Renal cortex interstitium (tissue), 11 donors: ENCODE measurements at regions not wholly inside any gene's neighbourhood (a gene's known extent, or its start where the extent isn't known, plus 50 kb on each side); places are given as distances from the start of the nearest gene placed in this dataset.
"Not testable (repeated sequence)": the region's sequence is repeated elsewhere in the genome, so short reads cannot be mapped to it uniquely, and the experiment has no call there.

ENCODE experiments used
- DNase-seq, 11 donors: peaks; one replicate each; pipeline ENCODE4 v3.0.0-alpha.2; 2013; ENCODE audit warnings: low read depth in 9 of 11, low spot score in 4 of 11; ENCODE audit errors: extremely low read depth in 1 of 11

GRCh38 chr7:131042269-131043160 lies 285.2 kb upstream of the MKLN1 start:
- DNase-seq, result no peak

DNA sequence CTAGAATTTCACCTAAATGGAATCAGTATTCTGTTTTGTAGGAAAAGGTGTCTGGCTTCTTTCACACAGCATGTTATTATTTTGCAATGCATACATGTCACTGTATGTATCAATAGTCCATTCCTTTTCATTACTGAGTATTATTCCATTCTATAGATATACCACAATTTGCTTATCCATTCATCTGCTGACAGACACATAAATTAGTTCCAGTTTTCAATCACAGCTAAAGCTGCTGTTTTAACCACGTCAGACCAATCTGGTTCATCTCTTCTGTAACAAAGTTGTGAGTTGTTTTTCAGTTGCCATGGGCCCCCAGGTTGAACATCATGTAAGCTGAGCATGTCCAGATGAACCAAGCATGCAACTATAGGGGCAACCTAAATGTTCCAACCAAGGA lies 282.1 kb upstream of the MKLN1 start:
- no peak for DNase-seq

- DNase-seq, result no peak
Observed at GRCh38 chr7:131046246-131046645, 281.4 kb upstream of the MKLN1 start.

- no peak for DNase-seq
Observed at GRCh38 chr7:131047651-131048304, 279.9 kb upstream of the MKLN1 start.

- DNase-seq, result no peak
Observed at GRCh38 chr7:131051304-131051703, 276.4 kb upstream of the MKLN1 start.

- DNase-seq, result no peak
Observed at GRCh38 chr7:131052285-131052904, 275.3 kb upstream of the MKLN1 start.

DNA sequence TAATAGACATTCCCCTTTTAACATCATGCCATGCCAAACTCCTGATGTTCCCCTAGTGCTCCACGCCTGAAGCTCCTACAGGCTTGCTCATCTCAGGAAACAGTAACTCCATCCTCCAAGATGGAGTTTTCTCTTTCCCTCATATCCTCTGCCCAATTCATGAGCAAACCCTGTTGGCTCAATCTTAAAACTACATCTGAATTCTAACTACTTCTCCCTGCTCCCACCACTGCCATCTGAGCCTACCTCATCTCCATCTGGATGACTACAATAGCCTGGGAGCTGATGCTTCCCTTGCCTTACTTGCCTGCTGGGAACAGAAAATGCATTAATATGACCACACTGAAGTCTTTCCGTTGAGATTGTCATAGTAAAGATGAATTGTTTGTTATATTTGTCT lies 271.7 kb upstream of the MKLN1 start:
- no peak for DNase-seq

DNA sequence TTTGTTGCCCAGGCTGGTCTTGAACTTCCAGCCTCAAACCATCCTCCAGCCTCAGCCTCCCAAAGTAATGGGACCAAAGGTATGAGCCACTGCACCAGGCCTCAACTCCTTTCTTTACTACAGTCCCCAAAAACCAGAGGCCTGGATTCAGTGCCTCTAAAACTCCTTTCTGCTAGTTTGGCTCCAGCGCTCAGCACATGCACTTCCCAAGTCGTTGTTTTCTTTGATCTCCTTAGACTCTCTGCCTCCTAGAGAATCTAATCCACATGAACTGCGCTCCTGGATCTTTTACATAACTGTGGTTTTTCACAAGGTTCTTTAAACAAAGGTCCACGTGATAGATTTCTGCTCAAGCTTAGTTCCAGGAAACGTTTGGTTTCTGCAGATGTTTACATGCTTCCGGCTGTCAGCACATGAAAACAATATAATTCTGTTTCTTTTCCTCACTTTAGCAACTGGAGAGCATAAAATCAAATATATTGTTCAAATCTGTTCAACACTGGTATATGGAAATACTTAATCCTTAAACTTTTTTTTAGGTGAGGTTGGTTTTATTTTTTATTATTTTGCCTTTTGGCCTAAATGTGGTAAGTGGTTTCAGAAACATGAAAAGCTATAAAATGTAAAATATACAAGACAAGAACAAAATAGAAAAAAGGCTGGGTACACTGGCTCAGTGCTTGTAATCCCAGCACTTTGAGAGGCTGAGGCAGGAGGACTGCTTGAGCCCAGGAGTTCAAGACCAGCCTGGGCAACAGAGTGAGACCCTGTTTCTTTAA lies 270.5 kb upstream of the MKLN1 start:
- DNase-seq, result peak in 6 of 11 donors; percentile 19 to 45 (median 26)

DNA sequence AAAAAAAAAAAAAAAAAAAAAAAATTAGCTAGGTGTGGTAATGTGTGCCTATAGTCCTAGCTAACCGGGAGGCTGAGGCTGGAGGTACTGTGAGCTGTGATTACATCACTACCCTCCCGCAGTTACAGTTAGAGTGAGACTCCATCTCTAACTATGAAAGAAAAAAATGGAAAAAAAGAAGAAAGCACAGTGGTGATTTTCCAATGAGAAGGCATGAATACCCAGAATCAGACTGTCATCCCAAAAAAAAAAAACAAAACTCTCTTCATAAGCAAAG lies 269.9 kb upstream of the MKLN1 start:
- no peak for DNase-seq

- not testable (repeated sequence) for DNase-seq
Observed at GRCh38 chr7:131058561-131059288, 269.0 kb upstream of the MKLN1 start.

GRCh38 chr7:131059401-131059800 lies 268.3 kb upstream of the MKLN1 start:
- not testable (repeated sequence) for DNase-seq

- no peak for DNase-seq
Observed at GRCh38 chr7:131061158-131061557, 266.5 kb upstream of the MKLN1 start.

- no peak for DNase-seq
Observed at GRCh38 chr7:131061818-131062217, 265.9 kb upstream of the MKLN1 start.

GRCh38 chr7:131066635-131067034 lies 261.0 kb upstream of the MKLN1 start:
- no peak for DNase-seq

- DNase-seq, result no peak
Observed at GRCh38 chr7:131067220-131067619, 260.5 kb upstream of the MKLN1 start.

GRCh38 chr7:131068604-131069021 lies 259.1 kb upstream of the MKLN1 start:
- DNase-seq, result no peak

DNA sequence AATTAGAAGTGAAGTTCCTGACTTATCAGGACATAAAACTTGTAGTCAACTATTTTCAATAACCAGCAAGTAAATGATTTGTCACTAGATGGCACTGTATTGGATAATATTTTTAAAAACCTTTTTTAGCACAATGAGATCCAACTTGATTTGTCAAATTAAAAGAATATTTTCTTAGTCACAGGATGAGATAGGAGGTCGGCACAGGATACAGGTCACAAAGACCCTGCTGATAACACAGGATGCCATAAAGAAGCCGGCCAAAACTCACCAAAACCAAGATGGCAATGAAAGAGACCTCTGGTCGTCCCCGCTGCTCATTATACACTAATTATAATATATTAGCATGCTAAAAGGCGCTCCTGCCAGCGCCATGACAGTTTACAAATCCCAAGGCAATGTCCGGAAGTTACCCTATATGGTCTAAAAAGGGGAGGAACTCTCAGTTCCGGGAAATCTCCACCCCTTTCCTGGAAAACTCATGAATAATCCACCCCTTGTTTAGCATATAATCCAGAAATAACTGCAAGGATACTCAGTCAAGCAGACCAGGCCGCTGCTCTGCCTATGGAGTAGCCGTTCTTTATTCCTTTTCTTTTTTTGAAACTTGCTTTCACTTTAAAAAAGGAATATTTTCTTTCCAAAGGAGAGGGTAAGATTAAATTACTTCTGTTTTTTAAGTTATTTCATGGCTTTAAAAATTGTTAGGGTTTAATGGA lies 255.7 kb upstream of the MKLN1 start:
- DNase-seq, result peak in 8 of 11 donors; percentile 4 to 56 (median 26)

- no peak for DNase-seq
Observed at GRCh38 chr7:131072505-131073091, 255.1 kb upstream of the MKLN1 start.
